LNCAP (cell line): ENCODE measurements at regions not wholly inside any gene's neighbourhood (a gene's known extent, or its start where the extent isn't known, plus 50 kb on each side); places are given as distances from the start of the nearest gene placed in this dataset.

Experiments
- CTCF ChIP-seq: fragments of 450-650 bp; IDR thresholded peaks from 2 replicates; pipeline ENCODE4 v1.5.1; 2017; ENCODE audit warnings: mild to moderate bottlenecking

DNA sequence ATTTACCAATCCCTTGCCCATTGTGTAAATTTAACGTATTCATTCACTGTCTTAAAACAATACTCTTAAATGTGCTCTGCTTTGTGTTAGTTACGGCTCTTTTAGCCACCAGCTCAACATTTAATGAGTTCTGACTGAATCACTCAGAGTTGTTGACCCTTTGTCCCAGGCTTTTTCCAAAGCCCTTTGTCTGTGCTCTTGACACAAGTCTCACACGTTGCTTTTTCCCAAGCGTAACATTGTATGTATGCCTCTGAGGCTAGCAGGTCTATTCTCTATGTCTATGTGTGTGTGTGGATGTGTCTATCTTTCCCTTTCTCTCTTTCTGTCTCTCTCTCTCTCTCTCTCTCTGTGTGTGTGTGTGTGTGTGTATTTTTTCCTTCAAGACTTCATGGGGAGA lies 435.4 kb upstream of the GOLIM4 start:
- TF ChIP-seq CTCF = no peak

DNA sequence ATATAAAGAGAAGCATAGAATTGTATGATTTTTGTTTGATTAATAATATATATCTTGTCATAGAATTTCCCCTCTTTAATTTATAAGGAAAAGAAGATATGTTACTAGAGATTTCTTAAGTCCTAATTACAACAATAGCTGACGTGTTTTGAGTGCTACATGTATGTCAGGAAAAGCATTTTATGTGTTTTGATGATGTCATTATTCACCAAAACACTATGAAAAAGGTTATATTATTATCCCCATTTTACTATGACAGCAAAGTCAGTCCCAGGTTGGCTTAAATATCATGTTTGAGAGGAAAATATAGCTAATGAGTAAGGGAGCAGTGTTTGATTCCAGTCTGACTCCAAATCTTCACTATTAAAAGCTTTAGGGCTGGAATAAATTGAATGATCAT lies 428.4 kb upstream of the GOLIM4 start:
- no peak for TF ChIP-seq CTCF

GRCh38 chr3:168517249-168518071 lies 421.7 kb upstream of the GOLIM4 start:
- no peak for TF ChIP-seq CTCF

GRCh38 chr3:168514252-168514651 lies 418.5 kb upstream of the GOLIM4 start:
- TF ChIP-seq CTCF = no peak

- no peak for TF ChIP-seq CTCF
These were observed 417.1 kb upstream of the GOLIM4 start for GRCh38 chr3:168512802-168513201.

- peak; percentile 72 for TF ChIP-seq CTCF
These were observed 415.8 kb upstream of the GOLIM4 start for GRCh38 chr3:168511428-168512014.

DNA sequence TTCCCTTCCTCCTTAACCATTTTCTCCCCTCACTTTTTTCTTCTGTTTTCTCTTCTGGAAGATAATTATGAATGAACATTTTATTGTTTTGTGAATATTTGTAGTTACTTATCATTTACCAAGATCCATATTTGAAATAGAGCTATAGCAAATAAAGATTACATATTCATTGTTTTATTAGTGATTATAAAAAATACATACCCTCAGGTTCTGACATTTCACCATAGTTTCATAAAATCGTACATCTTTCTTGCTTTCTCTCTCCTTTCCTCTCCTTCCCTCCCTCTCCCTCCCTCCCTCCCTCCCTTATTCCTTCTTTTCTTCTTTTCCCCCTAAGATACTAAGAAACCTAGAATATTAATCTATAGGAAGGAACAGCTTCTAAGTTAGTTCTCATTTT lies 410.9 kb upstream of the GOLIM4 start:
- no peak for TF ChIP-seq CTCF
